RWPE2 (cell line): ENCODE measurements at regions not wholly inside any gene's neighbourhood (a gene's known extent, or its start where the extent isn't known, plus 50 kb on each side); places are given as distances from the start of the nearest gene placed in this dataset.

Experiments
- ATAC-seq: fragments of 200-7000 bp; cut with Tn5 transposase; 3 replicates; pipeline ENCODE4 v1.9.1; 2021; ENCODE audit warnings: low read depth
- DNase-seq: peaks from one replicate; pipeline ENCODE4 v3.0.0-alpha.2; 2020; ENCODE audit warnings: low spot score
- H3K27ac ChIP-seq: fragments of 450-650 bp; 2 replicates; pipeline ENCODE4 v1.5.1; 2017; ENCODE audit warnings: mild to moderate bottlenecking; ENCODE audit not compliant: poor library complexity, severe bottlenecking
- H3K27me3 ChIP-seq: fragments of 250-450 bp; sonication (Bioruptor Pico); 2 replicates; pipeline ENCODE4 v1.5.1; 2021; ENCODE audit warnings: mild to moderate bottlenecking, moderate library complexity; ENCODE audit not compliant: insufficient read depth, poor library complexity, severe bottlenecking
- H3K36me3 ChIP-seq: fragments of 250-450 bp; sonication (Bioruptor Pico); 2 replicates; pipeline ENCODE4 v1.5.1; 2020; ENCODE audit warnings: low read depth, mild to moderate bottlenecking, moderate library complexity
- H3K4me1 ChIP-seq: fragments of 250-450 bp; sonication (Bioruptor Pico); 2 replicates; pipeline ENCODE4 v1.5.1; 2021; ENCODE audit warnings: mild to moderate bottlenecking, moderate library complexity; ENCODE audit not compliant: insufficient read depth, poor library complexity, severe bottlenecking
- H3K4me3 ChIP-seq: fragments of 250-450 bp; sonication (Bioruptor Pico); 2 replicates; pipeline ENCODE4 v1.5.1; 2021; ENCODE audit warnings: mild to moderate bottlenecking, moderate library complexity; ENCODE audit not compliant: severe bottlenecking
- H3K9me3 ChIP-seq: fragments of 250-450 bp; sonication (Bioruptor Pico); 2 replicates; pipeline ENCODE4 v1.5.1; 2021; ENCODE audit warnings: mild to moderate bottlenecking, moderate library complexity; ENCODE audit not compliant: severe bottlenecking
- TF ChIP-seq, protein P1 (sequence below): fragments of 450-650 bp; IDR thresholded peaks from one replicate; pipeline ENCODE4 v1.5.1; 2017; ENCODE audit warnings: mild to moderate bottlenecking, moderate library complexity; ENCODE audit not compliant: poor library complexity, severe bottlenecking

- no peak for DNase-seq
Measured at GRCh38 chr10:52465202-52465601, 151.1 kb downstream of the DKK1 start.

GRCh38 chr10:52466464-52466863, 152.4 kb downstream of the DKK1 start:
- TF ChIP-seq, protein P1, sequence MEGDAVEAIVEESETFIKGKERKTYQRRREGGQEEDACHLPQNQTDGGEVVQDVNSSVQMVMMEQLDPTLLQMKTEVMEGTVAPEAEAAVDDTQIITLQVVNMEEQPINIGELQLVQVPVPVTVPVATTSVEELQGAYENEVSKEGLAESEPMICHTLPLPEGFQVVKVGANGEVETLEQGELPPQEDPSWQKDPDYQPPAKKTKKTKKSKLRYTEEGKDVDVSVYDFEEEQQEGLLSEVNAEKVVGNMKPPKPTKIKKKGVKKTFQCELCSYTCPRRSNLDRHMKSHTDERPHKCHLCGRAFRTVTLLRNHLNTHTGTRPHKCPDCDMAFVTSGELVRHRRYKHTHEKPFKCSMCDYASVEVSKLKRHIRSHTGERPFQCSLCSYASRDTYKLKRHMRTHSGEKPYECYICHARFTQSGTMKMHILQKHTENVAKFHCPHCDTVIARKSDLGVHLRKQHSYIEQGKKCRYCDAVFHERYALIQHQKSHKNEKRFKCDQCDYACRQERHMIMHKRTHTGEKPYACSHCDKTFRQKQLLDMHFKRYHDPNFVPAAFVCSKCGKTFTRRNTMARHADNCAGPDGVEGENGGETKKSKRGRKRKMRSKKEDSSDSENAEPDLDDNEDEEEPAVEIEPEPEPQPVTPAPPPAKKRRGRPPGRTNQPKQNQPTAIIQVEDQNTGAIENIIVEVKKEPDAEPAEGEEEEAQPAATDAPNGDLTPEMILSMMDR: no peak
- Histone ChIP-seq H3K27ac (no peak overlapping the region), H3K27me3 (no peaks in the 10 kb centered on the region), H3K4me3 (no peak overlapping the region), H3K36me3 (no peaks in the 10 kb centered on the region), H3K4me1 (peaks cover 4% of the 10 kb centered on the region), H3K9me3 (no peaks in the 10 kb centered on the region)
- ATAC-seq: no peak
- DNase-seq: no peak

More at GRCh38 chr10:52465202-52465601, 151.1 kb downstream of the DKK1 start:
- H3K36me3 ChIP-seq: no peaks in the 10 kb centered on the region
- H3K27me3 ChIP-seq: no peaks in the 10 kb centered on the region
- H3K4me1 ChIP-seq: peaks cover 4% of the 10 kb centered on the region
- TF ChIP-seq, protein P1: no peak
- H3K4me3 ChIP-seq: no peak overlapping the region
- no peak for ATAC-seq
- no peak overlapping the region for H3K27ac ChIP-seq
- H3K9me3 ChIP-seq: no peaks in the 10 kb centered on the region

DNA sequence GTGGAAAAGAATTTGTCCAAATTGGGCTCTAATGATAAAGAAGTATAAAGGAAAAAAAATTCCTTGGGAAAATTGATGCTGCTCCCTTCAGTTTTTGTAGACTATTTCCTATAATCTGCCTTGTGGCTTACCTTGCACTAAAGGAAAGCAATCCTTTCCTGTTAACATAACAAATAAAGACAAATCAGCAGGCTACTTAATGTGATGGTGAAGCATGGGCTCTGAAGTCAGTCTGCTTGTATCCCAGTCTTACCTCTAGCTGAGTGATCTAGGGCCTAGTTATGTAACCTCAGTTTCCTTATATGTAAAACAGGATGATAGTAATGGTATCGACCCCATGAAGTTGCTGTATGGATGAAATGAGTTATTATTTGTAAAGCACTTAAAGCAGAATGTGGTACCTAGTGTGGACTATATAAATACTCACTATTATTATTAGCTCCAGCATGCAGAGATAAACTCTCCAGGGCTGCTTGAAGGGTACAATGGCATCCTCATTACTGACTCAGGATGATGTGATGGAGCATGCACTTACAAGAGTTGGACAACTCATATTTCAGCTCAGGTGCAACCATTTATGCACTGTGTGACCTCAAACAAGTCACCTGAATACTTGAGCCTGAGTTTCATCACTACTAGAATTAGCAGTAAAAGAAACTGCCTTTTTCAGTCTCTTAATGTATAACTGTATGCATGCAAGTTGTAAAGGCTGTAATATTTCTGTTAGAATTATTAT, 156.1 kb downstream of the DKK1 start:
- TF ChIP-seq, protein P1: no peak
- no peaks in the 10 kb centered on the region for H3K36me3 ChIP-seq
- DNase-seq (no peak), ATAC-seq (peak; percentile 88)
- H3K4me1 ChIP-seq: peaks cover 6% of the 10 kb centered on the region
- no peak overlapping the region for H3K27ac ChIP-seq
- no peak overlapping the region for H3K4me3 ChIP-seq
- no peaks in the 10 kb centered on the region for H3K27me3 ChIP-seq
- H3K9me3 ChIP-seq: no peaks in the 10 kb centered on the region

DNA sequence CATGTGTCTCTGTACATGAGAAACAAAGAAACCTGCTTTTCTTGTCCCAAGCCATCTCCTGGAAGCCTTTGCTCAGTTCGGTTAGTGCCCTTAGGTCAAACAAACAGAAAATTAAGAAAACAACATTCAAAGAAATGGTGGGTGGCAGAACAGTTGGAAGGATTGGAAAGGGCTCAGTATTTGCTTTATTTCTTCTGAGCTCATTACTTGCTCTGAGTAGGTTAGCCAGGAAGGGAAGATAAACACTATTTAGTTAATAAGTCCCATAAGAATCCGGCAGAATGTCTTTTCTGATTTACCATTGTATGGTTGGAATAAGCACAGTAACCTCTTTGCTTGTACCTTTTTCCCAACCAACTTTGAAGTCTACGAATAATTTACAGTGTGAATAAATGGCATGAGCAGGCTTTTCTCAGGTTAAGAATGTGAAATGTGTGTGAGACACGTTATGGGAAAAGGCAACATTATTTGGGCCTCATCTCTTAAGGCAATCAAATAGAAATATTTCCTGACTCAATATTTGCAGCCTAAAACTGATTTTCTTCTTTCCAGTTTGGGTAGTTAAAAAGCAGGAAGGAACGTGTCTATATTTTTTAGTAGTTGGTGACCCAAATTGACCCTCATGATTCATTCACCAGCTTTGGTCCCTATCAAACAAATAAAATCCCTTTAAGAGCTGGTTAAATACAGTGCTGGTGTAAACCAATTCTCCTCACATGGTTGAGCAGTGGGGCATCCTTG, 158.5 kb downstream of the DKK1 start:
- H3K27me3 ChIP-seq: no peaks in the 10 kb centered on the region
- no peaks in the 10 kb centered on the region for H3K36me3 ChIP-seq
- ATAC-seq (no peak), DNase-seq (no peak)
- H3K4me3 ChIP-seq: no peak overlapping the region
- H3K27ac ChIP-seq: no peak overlapping the region
- H3K9me3 ChIP-seq: no peaks in the 10 kb centered on the region
- TF ChIP-seq, protein P1: no peak
- H3K4me1 ChIP-seq: peaks cover 6% of the 10 kb centered on the region

GRCh38 chr10:52474265-52474664, 160.2 kb downstream of the DKK1 start:
- Histone ChIP-seq H3K36me3 (no peaks in the 10 kb centered on the region), H3K9me3 (no peaks in the 10 kb centered on the region), H3K27ac (no peak overlapping the region), H3K27me3 (no peaks in the 10 kb centered on the region), H3K4me1 (peaks cover 6% of the 10 kb centered on the region), H3K4me3 (no peak overlapping the region)
- DNase-seq (no peak), ATAC-seq (no peak)
- TF ChIP-seq, protein P1: no peak
